Neural progenitor cell (in vitro differentiated cells): ENCODE measurements at regions not wholly inside any gene's neighbourhood (a gene's known extent, or its start where the extent isn't known, plus 50 kb on each side); places are given as distances from the start of the nearest gene placed in this dataset.

Source experiments
- EZH2 ChIP-seq: fragments of 200-600 bp; sonication (generic); IDR thresholded peaks from 2 replicates; pipeline ENCODE4 v1.6.1; 2017; ENCODE audit warnings: antibody characterized with exemption, mild to moderate bottlenecking, moderate library complexity
- TF ChIP-seq, protein P1 (sequence below): fragments of 200-600 bp; sonication (generic); IDR thresholded peaks from 2 replicates; pipeline ENCODE4 v1.5.1; 2017; ENCODE audit warnings: antibody characterized with exemption, mild to moderate bottlenecking

- TF ChIP-seq, protein P1, sequence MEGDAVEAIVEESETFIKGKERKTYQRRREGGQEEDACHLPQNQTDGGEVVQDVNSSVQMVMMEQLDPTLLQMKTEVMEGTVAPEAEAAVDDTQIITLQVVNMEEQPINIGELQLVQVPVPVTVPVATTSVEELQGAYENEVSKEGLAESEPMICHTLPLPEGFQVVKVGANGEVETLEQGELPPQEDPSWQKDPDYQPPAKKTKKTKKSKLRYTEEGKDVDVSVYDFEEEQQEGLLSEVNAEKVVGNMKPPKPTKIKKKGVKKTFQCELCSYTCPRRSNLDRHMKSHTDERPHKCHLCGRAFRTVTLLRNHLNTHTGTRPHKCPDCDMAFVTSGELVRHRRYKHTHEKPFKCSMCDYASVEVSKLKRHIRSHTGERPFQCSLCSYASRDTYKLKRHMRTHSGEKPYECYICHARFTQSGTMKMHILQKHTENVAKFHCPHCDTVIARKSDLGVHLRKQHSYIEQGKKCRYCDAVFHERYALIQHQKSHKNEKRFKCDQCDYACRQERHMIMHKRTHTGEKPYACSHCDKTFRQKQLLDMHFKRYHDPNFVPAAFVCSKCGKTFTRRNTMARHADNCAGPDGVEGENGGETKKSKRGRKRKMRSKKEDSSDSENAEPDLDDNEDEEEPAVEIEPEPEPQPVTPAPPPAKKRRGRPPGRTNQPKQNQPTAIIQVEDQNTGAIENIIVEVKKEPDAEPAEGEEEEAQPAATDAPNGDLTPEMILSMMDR, result no peak
- no peak for TF ChIP-seq EZH2
Measured at GRCh38 chr5:4976902-4977301, 163.2 kb upstream of the ADAMTS16 start.
